ENCODE measurements at regions not wholly inside any gene's neighbourhood (a gene's known extent, or its start where the extent isn't known, plus 50 kb on each side); places are given as distances from the start of the nearest gene placed in this dataset.

DNA sequence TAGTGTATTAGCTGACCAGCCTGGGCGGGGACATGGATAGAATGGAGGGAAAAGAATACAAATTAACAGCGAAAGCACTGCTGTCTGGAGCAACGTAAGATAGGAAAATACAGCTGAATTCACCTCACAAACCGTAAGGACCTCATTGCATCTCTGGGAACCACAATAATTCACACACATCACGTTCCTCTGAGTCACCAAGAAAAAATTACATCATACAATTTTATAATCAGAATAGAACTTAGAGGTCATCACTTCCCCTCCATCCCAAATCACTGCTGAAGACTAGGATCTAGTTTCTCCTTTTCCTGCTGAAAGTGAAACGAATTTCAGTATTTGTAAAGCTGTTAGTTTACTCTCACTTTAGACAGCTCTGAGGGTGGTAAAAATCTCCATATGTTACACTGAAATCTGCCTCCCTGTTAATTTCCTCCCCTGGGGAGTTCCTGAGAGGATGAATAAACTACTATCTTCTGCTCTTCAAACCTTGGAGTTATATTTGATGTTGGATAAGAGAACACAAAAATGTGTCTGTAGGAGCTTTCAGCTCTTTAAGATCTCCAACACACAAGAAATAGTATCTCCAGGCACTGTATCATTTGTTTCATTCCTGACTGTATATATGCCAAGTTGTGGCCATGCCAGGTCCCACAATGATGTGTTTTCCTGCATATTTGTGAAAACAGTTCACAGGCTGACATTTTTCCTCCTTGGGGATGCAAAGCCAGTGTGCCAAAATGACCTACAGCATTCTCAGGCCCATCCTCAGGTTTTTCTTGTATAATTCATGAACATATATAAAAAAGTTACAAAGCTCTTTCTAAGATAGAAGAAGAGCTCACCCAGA is 63.8 kb upstream of the SSTR1 start:
- no peak for ATAC-seq
- DNase-seq, result no peak
- H3K4me1 ChIP-seq (ENCODE audit: low read depth), result no peaks in the 10 kb centered on the region
- no peaks in the 10 kb centered on the region for H3K36me3 ChIP-seq (ENCODE audit: low read depth)
- no peak overlapping the region for H3K4me3 ChIP-seq
- TF ChIP-seq, protein P1, sequence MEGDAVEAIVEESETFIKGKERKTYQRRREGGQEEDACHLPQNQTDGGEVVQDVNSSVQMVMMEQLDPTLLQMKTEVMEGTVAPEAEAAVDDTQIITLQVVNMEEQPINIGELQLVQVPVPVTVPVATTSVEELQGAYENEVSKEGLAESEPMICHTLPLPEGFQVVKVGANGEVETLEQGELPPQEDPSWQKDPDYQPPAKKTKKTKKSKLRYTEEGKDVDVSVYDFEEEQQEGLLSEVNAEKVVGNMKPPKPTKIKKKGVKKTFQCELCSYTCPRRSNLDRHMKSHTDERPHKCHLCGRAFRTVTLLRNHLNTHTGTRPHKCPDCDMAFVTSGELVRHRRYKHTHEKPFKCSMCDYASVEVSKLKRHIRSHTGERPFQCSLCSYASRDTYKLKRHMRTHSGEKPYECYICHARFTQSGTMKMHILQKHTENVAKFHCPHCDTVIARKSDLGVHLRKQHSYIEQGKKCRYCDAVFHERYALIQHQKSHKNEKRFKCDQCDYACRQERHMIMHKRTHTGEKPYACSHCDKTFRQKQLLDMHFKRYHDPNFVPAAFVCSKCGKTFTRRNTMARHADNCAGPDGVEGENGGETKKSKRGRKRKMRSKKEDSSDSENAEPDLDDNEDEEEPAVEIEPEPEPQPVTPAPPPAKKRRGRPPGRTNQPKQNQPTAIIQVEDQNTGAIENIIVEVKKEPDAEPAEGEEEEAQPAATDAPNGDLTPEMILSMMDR (IDR thresholded peaks at IDR 0.05), result no peak
- H3K9me3 ChIP-seq, result no peaks in the 10 kb centered on the region
- intact Hi-C loops (cut with DNase I, micrococcal nuclease), result no loop called here

DNA sequence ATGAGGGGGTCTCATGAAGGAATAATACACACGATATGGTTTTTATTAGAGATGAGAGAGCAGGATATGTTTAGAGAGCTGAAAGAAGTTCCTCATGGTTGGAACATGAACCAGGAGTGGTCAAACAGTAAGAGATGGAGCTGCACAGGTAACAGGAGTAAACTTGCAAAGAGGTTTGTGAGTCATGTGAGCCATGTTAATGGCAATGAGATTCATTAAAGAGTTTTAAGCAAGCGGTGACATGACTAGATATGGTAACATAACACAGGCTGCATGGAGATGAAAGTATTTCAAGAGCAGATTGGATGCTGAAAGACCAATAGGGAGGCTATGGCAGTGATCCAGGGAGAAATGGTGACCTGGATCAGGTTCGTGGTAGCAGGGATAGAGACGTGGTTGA is 62.6 kb upstream of the SSTR1 start:
- ATAC-seq (no peak), DNase-seq (no peak)
- no peaks in the 10 kb centered on the region for H3K9me3 ChIP-seq
- TF ChIP-seq, protein P1 (IDR thresholded peaks at IDR 0.05), result no peak
- intact Hi-C loops (cut with DNase I, micrococcal nuclease), result no loop called here
- no peaks in the 10 kb centered on the region for H3K36me3 ChIP-seq (ENCODE audit: low read depth)
- H3K4me3 ChIP-seq, result no peak overlapping the region
- no peaks in the 10 kb centered on the region for H3K4me1 ChIP-seq (ENCODE audit: low read depth)

DNA sequence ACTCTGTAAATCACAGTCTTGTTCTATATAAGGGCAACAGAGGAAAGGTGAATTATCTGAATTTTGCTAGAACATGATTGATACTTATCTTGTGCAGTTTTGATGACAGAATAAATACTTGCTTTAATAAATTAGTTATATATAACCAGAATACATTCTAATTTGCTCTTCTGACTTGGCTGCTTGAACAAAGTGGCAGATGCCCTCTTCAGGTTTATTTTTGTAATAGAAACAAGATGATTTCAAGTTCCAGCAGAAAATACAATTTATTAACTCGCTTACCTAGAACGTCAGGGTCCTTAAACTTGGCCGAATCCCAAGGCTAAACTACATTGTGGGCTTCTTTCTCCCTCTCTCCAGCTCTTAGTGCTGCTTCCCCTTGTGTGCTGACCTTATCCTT is 57.6 kb upstream of the SSTR1 start:
- no peaks in the 10 kb centered on the region for H3K36me3 ChIP-seq (ENCODE audit: low read depth)
- TF ChIP-seq, protein P1 (IDR thresholded peaks at IDR 0.05), result no peak
- no peak for DNase-seq

More for the DNA sequence above, 57.6 kb upstream of the SSTR1 start:
- Histone ChIP-seq H3K9me3 (no peaks in the 10 kb centered on the region), H3K4me1 (ENCODE audit: low read depth) (no peaks in the 10 kb centered on the region), H3K4me3 (no peak overlapping the region)
- intact Hi-C loops (cut with DNase I, micrococcal nuclease), result no loop called here
- no peak for ATAC-seq
